Mesothelial cell of epicardium (in vitro differentiated cells): ENCODE measurements at regions not wholly inside any gene's neighbourhood (a gene's known extent, or its start where the extent isn't known, plus 50 kb on each side); places are given as distances from the start of the nearest gene placed in this dataset.

Experiments used
- DNase-seq, 2 experiments: peaks; one replicate each; pipeline ENCODE4 v3.0.0; 2021; ENCODE audit warnings: low spot score in 2 of 2; ENCODE audit not compliant: unreplicated experiment in 2 of 2
- H3K27ac Mint-ChIP-seq: 2 replicates; pipeline ENCODE4 v1.8.0; 2021; ENCODE audit warnings: mixed read lengths
- H3K27me3 Mint-ChIP-seq: 2 replicates; pipeline ENCODE4 v1.8.0; 2021; ENCODE audit warnings: low read depth, mixed read lengths
- H3K36me3 Mint-ChIP-seq: 2 replicates; pipeline ENCODE4 v1.8.0; 2021; ENCODE audit warnings: mixed read lengths
- H3K4me1 Mint-ChIP-seq: 2 replicates; pipeline ENCODE4 v1.8.0; 2021; ENCODE audit warnings: mixed read lengths
- H3K4me3 Mint-ChIP-seq: 2 replicates; pipeline ENCODE4 v1.8.0; 2021; ENCODE audit warnings: mild to moderate bottlenecking, moderate library complexity, mixed read lengths
- H3K9me3 Mint-ChIP-seq: 2 replicates; pipeline ENCODE4 v1.8.0; 2021; ENCODE audit warnings: mixed read lengths
- TF ChIP-seq, protein P1 (sequence below): fragments of 200-600 bp; sonication (generic); IDR thresholded peaks from one replicate; pipeline ENCODE4 v1.5.0; 2021; ENCODE audit warnings: antibody characterized with exemption; ENCODE audit not compliant: unreplicated experiment

GRCh38 chr4:100879471-100879870 is 361.6 kb upstream of the EMCN start:
- H3K36me3 Mint-ChIP-seq: peaks cover 2% of the 10 kb centered on the region

GRCh38 chr4:100876546-100876945 is 358.7 kb upstream of the EMCN start:
- Mint-ChIP-seq H3K4me1 (no peaks in the 10 kb centered on the region), H3K9me3 (peaks cover 13% of the 10 kb centered on the region)

More at GRCh38 chr4:100879471-100879870, 361.6 kb upstream of the EMCN start:
- Mint-ChIP-seq H3K9me3 (peaks cover 17% of the 10 kb centered on the region), H3K4me1 (no peaks in the 10 kb centered on the region), H3K27me3 (no peaks in the 10 kb centered on the region), H3K4me3 (no peak overlapping the region), H3K27ac (no peak overlapping the region)
- TF ChIP-seq, protein P1, sequence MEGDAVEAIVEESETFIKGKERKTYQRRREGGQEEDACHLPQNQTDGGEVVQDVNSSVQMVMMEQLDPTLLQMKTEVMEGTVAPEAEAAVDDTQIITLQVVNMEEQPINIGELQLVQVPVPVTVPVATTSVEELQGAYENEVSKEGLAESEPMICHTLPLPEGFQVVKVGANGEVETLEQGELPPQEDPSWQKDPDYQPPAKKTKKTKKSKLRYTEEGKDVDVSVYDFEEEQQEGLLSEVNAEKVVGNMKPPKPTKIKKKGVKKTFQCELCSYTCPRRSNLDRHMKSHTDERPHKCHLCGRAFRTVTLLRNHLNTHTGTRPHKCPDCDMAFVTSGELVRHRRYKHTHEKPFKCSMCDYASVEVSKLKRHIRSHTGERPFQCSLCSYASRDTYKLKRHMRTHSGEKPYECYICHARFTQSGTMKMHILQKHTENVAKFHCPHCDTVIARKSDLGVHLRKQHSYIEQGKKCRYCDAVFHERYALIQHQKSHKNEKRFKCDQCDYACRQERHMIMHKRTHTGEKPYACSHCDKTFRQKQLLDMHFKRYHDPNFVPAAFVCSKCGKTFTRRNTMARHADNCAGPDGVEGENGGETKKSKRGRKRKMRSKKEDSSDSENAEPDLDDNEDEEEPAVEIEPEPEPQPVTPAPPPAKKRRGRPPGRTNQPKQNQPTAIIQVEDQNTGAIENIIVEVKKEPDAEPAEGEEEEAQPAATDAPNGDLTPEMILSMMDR: no peak
- DNase-seq: no peak

GRCh38 chr4:100875296-100876068 is 357.7 kb upstream of the EMCN start:
- no peak for DNase-seq
- Mint-ChIP-seq H3K9me3 (peaks cover 8% of the 10 kb centered on the region), H3K4me3 (no peak overlapping the region), H3K27me3 (no peaks in the 10 kb centered on the region), H3K27ac (no peak overlapping the region), H3K4me1 (no peaks in the 10 kb centered on the region), H3K36me3 (no peaks in the 10 kb centered on the region)
- TF ChIP-seq, protein P1: no peak

More at GRCh38 chr4:100876546-100876945, 358.7 kb upstream of the EMCN start:
- Mint-ChIP-seq H3K36me3 (no peaks in the 10 kb centered on the region), H3K27ac (no peak overlapping the region), H3K27me3 (no peaks in the 10 kb centered on the region), H3K4me3 (no peak overlapping the region)
- DNase-seq: no peak
- TF ChIP-seq, protein P1: no peak

DNA sequence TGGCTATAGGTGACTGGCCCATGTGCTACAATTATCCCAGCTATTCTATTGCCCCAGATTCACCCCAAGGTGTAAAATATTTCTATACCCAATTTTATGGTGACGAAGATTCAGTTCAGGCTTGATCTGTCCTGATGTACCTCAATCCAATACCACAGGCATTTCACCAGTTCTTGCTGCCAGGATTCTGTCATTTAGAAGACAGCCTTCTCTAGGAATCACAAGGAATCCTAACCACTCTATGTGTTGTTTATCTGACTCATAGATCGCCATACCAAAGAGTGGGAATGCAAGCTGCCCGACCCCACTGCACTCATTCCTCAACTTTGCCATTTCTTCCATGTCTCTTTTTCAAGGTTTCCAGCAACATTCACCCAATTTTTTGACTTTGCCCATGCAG is 355.0 kb upstream of the EMCN start:
- TF ChIP-seq, protein P1: no peak
- H3K27me3 Mint-ChIP-seq: no peaks in the 10 kb centered on the region
- H3K9me3 Mint-ChIP-seq: peaks cover 3% of the 10 kb centered on the region
- no peak for DNase-seq
- no peaks in the 10 kb centered on the region for H3K36me3 Mint-ChIP-seq
- H3K4me1 Mint-ChIP-seq: no peaks in the 10 kb centered on the region
- no peak overlapping the region for H3K4me3 Mint-ChIP-seq
- H3K27ac Mint-ChIP-seq: no peak overlapping the region

DNA sequence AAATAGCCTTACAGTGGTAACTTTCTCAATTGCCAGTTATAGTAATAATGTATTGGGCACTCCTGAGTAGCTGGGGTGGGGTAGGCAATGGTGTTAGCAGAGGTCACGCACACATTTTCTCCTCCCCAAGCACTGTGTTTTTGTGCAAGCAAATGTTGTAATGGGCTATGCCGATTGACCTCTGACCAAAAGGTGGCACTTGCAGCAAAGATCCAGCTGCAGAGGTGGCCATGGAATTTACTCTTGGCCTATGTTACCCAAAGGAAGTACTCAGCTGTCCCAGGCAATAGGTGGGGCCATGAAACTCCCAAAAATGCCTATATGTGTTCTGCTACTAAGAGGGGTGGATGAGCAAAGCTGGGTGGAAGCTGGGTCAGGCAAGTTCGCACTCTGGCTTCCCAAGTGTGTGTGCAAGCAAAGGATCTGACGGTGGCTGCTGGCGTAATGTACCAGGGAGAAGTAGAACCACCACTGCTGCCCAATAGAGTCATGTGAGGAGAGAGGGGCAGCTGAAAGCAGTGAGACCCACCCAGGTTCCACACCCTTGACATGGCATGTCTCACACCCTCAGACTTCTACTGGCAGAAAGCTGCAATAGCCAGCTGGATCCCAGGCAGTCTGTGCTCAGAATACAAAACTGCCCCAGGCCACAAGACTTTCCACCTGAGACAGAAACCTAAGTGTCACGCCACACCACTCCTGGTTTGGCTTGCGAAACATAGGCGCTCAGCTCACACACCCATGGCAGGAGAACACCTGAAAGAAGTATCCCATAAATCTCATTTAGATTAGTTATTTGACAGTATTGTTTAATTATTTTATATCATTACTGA is 353.3 kb upstream of the EMCN start:
- DNase-seq: no peak
- H3K4me1 Mint-ChIP-seq: no peaks in the 10 kb centered on the region
- no peaks in the 10 kb centered on the region for H3K36me3 Mint-ChIP-seq
- H3K27ac Mint-ChIP-seq: no peak overlapping the region
- H3K9me3 Mint-ChIP-seq: peaks cover 15% of the 10 kb centered on the region
- H3K27me3 Mint-ChIP-seq: no peaks in the 10 kb centered on the region
- no peak overlapping the region for H3K4me3 Mint-ChIP-seq
- TF ChIP-seq, protein P1: no peak
